ENCODE measurements at regions not wholly inside any gene's neighbourhood (a gene's known extent, or its start where the extent isn't known, plus 50 kb on each side); places are given as distances from the start of the nearest gene placed in this dataset.
"Not testable (repeated sequence)": the region's sequence is repeated elsewhere in the genome, so short reads cannot be mapped to it uniquely, and the experiment has no call there.

- TF ChIP-seq JUN (IDR thresholded peaks at IDR 0.05; ENCODE audit: borderline replicate concordance, insufficient read depth, insufficient read length, low read depth); CTCF (IDR thresholded peaks at IDR 0.05; ENCODE audit: extremely low read depth in 1 of 2, insufficient read depth in 1 of 2, low read depth in 1 of 2, low read length in 2 of 2); POLR2A (IDR thresholded peaks at IDR 0.05; ENCODE audit: low read depth, low read length); EZH2 (IDR thresholded peaks at IDR 0.05; ENCODE audit: borderline replicate concordance, low read depth, low read length, severe bottlenecking); MYC (IDR thresholded peaks at IDR 0.05; ENCODE audit: low read depth, low read length); POLR2AphosphoS5 (IDR thresholded peaks at IDR 0.05; ENCODE audit: insufficient read depth, low read depth, low read length); GATA2 (IDR thresholded peaks at IDR 0.05; ENCODE audit: insufficient read depth, insufficient read length, low read depth, low read length); MAX (IDR thresholded peaks at IDR 0.05; ENCODE audit: insufficient read depth, insufficient read length): not testable (repeated sequence)
Observed at GRCh38 chr13:62711948-62712347, 1296.3 kb upstream of the PCDH20 start.

Measured in endothelial cell of umbilical vein (primary cell).